Activated CD8-positive, alpha-beta memory T cell treated with anti-CD3 and anti-CD28 coated beads, Interleukin-2, amount 10 ng/mL, durations not matched to agents 7 days and 5 days (primary cell): ENCODE measurements at regions not wholly inside any gene's neighbourhood (a gene's known extent, or its start where the extent isn't known, plus 50 kb on each side); places are given as distances from the start of the nearest gene placed in this dataset.

Experiments
- ATAC-seq: fragments of 150-1000 bp; cut with Tn5 transposase; one replicate; pipeline ENCODE4 v1.10.0; 2021; ENCODE audit warnings: moderate library complexity
- CTCF ChIA-PET: fragments of 350-600 bp; sonication (Branson Sonifier 250); formaldehyde crosslinking; loops from one replicate; lab custom pipeline; 2021; ENCODE audit warnings: antibody characterized with exemption; lab: Charles Lee
- DNase-seq: peaks from one replicate; pipeline ENCODE4 v3.0.0-alpha.2; 2020
- H3K27ac Mint-ChIP-seq: one replicate; pipeline ENCODE4 v1.8.0; 2021; ENCODE audit warnings: mild to moderate bottlenecking, mixed read lengths
- H3K27me3 Mint-ChIP-seq: one replicate; pipeline ENCODE4 v1.8.0; 2021; ENCODE audit warnings: mixed read lengths
- H3K36me3 Mint-ChIP-seq: one replicate; pipeline ENCODE4 v1.8.0; 2021; ENCODE audit warnings: mild to moderate bottlenecking, mixed read lengths
- H3K4me1 Mint-ChIP-seq: one replicate; pipeline ENCODE4 v1.8.0; 2021; ENCODE audit warnings: mixed read lengths
- H3K4me3 Mint-ChIP-seq: one replicate; pipeline ENCODE4 v1.8.0; 2021; ENCODE audit warnings: mild to moderate bottlenecking, moderate library complexity, mixed read lengths
- H3K9me3 Mint-ChIP-seq: one replicate; pipeline ENCODE4 v1.8.0; 2022; ENCODE audit warnings: low read depth, mixed read lengths

DNA sequence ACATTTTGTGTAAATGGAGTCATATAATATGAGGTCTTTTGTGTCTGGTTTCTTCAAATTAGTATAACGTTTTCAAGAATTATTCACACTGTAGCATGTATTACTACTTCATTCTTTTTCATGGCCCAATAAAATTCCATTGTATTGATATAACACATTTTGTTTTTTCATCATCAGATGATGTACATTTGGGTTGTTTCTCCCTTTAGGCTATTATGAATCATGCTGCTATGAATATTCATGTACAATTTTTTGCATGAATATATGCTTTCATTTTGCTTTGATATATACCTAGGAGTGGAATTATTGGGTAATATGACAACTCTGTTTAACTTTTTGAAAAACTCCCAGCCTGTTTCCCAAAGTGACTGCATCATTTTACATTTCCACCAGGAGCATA, 220.2 kb downstream of the NR4A2 start:
- ATAC-seq (no peak), DNase-seq (no peak)
- Mint-ChIP-seq H3K4me1 (no peaks in the 10 kb centered on the region), H3K4me3 (no peak overlapping the region), H3K36me3 (no peaks in the 10 kb centered on the region), H3K27me3 (no peaks in the 10 kb centered on the region), H3K9me3 (no peaks in the 10 kb centered on the region), H3K27ac (no peak overlapping the region)
- CTCF ChIA-PET = no interaction called here

DNA sequence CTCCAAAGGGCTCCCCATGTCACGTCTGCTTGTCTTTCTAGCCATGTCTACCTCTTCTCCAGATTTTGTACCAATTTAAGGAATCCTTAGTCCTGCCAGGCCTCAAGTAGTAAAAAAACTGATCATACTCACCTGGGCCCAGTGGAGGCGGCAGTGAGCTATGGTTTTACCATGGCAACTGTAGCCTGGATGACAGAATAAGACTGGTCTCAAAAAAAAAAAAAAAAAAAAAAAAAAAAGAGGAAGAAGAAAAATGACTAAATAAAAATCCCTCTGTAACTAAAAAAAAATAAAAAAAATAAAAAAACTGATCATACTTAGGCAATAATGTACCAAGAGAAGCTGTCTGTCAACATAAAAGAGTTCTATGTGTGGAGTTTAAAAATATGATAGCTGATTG, 221.6 kb downstream of the NR4A2 start:
- Mint-ChIP-seq H3K4me1 (no peaks in the 10 kb centered on the region), H3K4me3 (no peak overlapping the region), H3K9me3 (no peaks in the 10 kb centered on the region), H3K27ac (no peak overlapping the region), H3K27me3 (no peaks in the 10 kb centered on the region), H3K36me3 (no peaks in the 10 kb centered on the region)
- DNase-seq (no peak), ATAC-seq (no peak)
- CTCF ChIA-PET = no interaction called here

DNA sequence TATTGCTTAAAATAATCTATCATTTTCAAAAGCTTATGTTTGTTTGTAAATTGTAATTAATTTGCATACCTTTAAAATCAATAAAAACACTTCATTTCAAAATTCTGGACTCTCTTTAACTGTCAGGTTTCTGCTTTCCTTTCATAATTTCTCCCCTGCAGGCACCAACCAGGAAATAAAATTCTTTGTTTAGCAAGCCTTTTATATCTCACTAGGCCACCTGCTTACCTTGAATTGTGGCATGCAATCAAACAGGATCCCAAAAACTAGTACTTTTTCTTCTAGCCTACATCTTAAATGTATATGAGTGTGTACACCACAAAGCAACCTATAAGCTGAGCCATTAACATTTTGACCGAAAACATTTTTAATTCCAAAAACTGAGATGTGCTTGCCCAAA, 233.1 kb downstream of the NR4A2 start:
- Mint-ChIP-seq H3K4me1 (no peaks in the 10 kb centered on the region), H3K27ac (no peak overlapping the region), H3K36me3 (no peaks in the 10 kb centered on the region), H3K4me3 (no peak overlapping the region), H3K9me3 (no peaks in the 10 kb centered on the region), H3K27me3 (no peaks in the 10 kb centered on the region)
- ATAC-seq (no peak), DNase-seq (no peak)
- CTCF ChIA-PET = no interaction called here

DNA sequence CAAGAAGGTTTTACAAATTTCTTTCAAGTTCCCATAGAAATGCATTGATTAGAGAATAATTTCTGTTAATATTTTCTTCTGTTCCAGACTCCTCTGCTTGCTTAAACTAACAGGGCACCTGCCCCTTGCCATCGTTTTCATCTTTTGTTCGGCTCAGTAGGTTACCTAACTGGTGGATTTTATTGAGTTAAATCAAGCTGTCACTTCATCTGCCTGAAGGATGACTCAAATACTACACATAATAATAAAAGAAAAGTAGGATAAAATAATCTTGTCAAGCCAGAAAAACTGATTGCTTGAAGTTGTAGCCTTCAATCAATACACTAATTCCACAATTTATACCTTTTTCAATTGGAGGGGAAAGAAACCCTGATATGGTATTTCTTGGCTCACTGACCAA, 234.0 kb downstream of the NR4A2 start:
- CTCF ChIA-PET = no interaction called here
- no peak for DNase-seq
- Mint-ChIP-seq H3K9me3 (no peaks in the 10 kb centered on the region), H3K4me3 (no peak overlapping the region), H3K27ac (no peak overlapping the region), H3K4me1 (no peaks in the 10 kb centered on the region), H3K36me3 (no peaks in the 10 kb centered on the region), H3K27me3 (no peaks in the 10 kb centered on the region)
- no peak for ATAC-seq

DNA sequence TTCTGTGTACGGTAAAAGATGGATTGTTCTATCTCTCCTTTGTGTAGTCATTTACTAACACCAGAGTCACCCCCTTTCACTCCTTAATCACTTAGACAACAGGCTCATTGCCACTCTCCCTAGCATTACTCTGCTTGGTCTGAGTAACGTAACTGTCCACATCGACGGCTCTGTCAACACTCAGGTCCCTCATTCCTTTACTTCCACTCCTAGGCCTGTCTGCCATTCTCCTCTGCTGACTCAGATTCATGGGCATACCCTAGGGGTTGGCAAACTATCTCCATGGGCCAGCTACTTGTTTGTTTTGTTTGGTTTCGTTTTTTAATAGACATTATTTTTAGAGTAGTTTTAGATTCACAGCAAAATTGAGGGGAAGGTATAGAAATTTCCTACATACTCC, 243.9 kb downstream of the NR4A2 start:
- Mint-ChIP-seq H3K27me3 (no peaks in the 10 kb centered on the region), H3K4me3 (no peak overlapping the region), H3K4me1 (peaks cover 3% of the 10 kb centered on the region), H3K27ac (no peak overlapping the region), H3K9me3 (no peaks in the 10 kb centered on the region), H3K36me3 (no peaks in the 10 kb centered on the region)
- CTCF ChIA-PET = no interaction called here
- no peak for DNase-seq
- ATAC-seq = no peak

DNA sequence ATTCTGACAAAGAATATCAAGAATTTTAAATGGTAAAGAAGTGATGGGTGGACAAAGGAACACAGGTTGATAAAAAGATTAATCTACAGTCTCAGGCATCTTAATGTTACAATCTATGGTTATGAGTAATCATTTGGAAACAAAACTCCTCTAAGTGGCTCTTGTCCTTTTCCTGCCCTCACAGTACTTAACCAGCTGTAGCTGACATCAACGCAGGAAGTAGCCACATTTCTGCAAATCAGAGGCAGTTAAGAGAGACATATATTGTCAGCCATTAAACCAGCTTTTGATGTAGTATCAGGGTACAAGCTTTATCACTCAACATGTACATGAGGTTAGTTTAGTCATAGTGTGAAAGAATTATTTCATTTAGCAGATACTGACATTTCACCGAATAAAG, 244.6 kb downstream of the NR4A2 start:
- Mint-ChIP-seq H3K4me3 (no peak overlapping the region), H3K9me3 (no peaks in the 10 kb centered on the region), H3K27me3 (no peaks in the 10 kb centered on the region), H3K27ac (no peak overlapping the region), H3K36me3 (no peaks in the 10 kb centered on the region), H3K4me1 (peaks cover 3% of the 10 kb centered on the region)
- CTCF ChIA-PET = no interaction called here
- no peak for ATAC-seq
- no peak for DNase-seq

DNA sequence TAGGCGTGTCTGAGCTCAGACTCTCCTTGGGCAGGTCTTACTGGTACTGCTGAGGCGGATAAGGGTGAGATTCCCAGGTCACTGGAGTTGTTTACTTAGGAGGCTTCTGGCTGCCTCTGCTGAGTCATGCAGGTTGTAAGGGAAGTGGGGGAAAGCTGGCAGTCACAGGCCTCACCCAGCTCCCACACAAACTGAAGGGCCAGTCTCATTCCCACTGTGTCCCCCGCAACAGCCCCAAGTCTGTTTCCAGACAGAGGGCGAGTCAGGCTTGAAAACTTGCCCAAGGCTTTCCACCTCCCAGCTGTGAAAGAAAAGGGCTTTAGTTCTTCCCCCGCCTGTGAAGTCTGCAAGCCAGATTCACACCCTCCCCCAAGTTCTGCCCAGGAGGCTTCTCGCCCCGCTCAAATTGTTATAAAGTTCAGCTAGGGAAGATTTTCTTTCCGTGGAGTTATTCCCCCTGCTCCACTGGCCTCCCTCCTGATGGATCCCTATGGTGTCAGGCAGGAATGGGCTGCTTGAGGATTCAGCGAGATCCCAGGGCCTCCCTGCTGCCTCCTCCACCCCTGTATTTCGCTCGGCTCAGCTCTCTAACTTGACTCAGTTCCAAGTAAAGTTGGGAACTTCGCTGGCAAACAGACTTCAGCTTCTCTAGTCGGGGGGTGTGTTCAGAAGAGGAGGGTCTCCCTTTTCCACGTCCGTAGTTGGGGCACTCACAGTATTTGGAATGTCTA, 248.6 kb downstream of the NR4A2 start:
- CTCF ChIA-PET = no interaction called here
- no peaks in the 10 kb centered on the region for H3K36me3 Mint-ChIP-seq

DNA sequence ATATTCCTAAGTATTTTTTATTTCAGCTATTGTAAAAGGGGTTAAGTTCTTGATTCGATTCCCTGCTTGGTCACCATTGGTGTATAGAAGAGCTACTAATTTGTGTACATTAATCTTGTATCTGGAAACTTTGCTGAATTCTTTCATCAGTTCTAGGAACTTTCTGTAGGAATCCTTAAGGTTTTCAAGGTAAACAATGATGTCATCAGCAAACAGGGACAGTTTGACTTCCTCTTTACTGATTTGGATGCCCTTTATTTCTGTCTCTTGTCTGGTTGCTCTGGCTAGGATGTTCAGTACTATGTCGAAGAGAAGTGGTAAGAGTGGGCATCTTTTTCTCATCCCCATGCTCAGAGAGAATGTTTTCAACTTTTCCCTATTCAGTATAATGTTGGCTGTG, 252.7 kb downstream of the NR4A2 start:
- Mint-ChIP-seq H3K4me1 (peaks cover 4% of the 10 kb centered on the region), H3K4me3 (no peak overlapping the region), H3K27me3 (no peaks in the 10 kb centered on the region), H3K36me3 (no peaks in the 10 kb centered on the region), H3K27ac (no peak overlapping the region), H3K9me3 (no peaks in the 10 kb centered on the region)
- DNase-seq (no peak), ATAC-seq (no peak)
- CTCF ChIA-PET = no interaction called here

More for the DNA sequence above, 248.6 kb downstream of the NR4A2 start:
- no peaks in the 10 kb centered on the region for H3K27me3 Mint-ChIP-seq
- no peak overlapping the region for H3K27ac Mint-ChIP-seq
- H3K4me3 Mint-ChIP-seq = no peak overlapping the region
- no peak for ATAC-seq
- no peak for DNase-seq
- H3K9me3 Mint-ChIP-seq = no peaks in the 10 kb centered on the region
- H3K4me1 Mint-ChIP-seq = peaks cover 3% of the 10 kb centered on the region

DNA sequence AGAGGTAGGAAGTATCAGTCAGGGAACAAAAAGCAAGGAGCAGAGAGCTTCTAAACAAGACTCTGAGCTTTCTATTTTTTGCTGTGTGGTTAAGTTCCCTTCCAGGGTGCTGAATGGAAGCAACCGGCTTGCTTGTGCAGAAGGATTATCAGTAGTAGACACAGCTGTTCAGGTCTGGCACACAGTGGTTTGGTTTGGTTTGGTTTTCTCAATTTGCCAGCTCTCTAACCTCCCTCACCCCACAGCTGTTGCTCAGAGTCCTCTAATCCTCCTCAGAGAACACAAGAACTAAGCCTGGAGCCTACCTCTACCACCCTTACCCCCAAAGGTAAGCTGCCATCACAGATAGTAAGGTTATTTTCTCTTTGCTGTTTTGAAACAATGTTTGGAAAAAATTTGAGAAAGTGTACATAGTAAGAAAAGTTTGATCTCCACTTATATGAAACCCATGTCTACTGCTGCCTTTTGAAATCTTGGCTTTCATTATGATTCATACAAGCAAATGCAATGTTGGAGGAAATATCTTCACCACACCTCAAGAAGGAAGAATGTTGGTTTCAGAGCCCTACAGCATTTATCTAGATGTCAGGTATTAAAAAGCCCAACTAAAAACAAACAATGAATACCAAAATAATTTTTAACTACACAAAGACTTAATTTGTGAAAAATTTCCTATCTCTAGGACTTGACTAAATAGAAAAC, 255.3 kb downstream of the NR4A2 start:
- Mint-ChIP-seq H3K4me3 (no peak overlapping the region), H3K36me3 (no peaks in the 10 kb centered on the region), H3K27me3 (no peaks in the 10 kb centered on the region), H3K4me1 (peaks cover 4% of the 10 kb centered on the region), H3K27ac (no peak overlapping the region), H3K9me3 (no peaks in the 10 kb centered on the region)
- no peak for DNase-seq
- CTCF ChIA-PET = interaction anchor here (0.7 kb wide), 1 partner anchor 13 kb away, joined by 3 read pairs; no protein-coding TSS in a partner anchor
- no peak for ATAC-seq

DNA sequence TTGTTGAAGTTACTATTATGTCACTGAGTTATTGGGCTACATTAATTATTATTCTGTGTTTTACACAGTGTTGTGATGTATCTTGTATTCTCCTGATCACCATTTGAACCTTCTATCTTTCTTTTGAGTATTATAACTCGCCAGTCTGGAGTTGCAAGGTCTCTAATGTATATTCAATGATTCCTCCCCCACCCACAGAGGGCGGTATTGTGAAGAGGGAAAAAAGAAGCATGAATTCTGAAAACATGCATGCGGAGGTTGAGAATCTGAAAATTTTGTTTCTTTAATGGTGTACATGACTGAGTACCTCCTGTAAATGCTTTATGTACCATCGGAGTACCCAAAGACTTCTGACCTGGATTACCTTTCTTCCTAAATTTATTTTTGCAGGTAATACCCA, 266.6 kb downstream of the NR4A2 start:
- ATAC-seq = no peak
- H3K4me1 Mint-ChIP-seq = no peaks in the 10 kb centered on the region

DNA sequence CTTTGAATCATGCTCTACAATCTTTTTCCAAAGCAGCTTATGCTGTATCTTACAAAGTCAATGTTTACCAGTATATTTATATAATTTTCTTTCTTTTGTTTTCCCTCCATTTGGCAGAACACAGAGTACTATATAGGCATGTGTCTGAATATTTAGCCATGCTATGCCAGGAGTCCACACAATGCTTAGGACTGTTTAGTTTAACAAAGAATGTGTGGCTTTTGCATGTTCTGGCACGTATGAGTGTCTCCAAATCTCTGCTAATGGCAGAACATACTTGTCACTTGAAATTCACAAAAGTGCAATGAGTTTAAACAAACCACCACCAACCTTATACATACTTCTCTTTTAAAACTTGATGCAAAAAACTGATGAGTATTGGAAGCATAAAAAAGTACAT, 268.0 kb downstream of the NR4A2 start:
- CTCF ChIA-PET = interaction anchor here (1.4 kb wide), 1 partner anchor 12 kb away, joined by 3 read pairs; no protein-coding TSS in a partner anchor
- H3K4me1 Mint-ChIP-seq = no peaks in the 10 kb centered on the region
- ATAC-seq = no peak

More for the DNA sequence above, 266.6 kb downstream of the NR4A2 start:
- Mint-ChIP-seq H3K9me3 (no peaks in the 10 kb centered on the region), H3K27ac (no peak overlapping the region), H3K27me3 (no peaks in the 10 kb centered on the region), H3K36me3 (no peaks in the 10 kb centered on the region), H3K4me3 (no peak overlapping the region)
- CTCF ChIA-PET = no interaction called here
- DNase-seq = no peak

DNA sequence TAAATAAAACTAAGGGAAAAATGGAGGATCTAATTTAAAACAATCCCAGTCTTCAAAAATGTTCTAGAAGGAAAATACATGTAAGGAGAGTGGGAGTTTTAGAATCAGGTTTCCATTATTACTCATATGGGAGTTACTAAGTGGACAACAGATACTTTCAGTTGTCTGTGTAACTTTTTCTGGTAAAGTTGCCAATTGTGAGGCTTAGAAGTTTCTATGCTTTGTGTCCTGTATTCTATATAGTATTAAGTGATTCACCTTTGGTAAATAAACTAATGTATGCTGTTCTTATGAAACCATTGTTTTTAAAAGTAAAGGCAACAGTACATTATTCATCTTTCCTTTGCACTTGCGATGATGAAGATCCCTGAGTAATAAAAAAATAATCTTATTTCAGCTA, 274.9 kb downstream of the NR4A2 start:
- Mint-ChIP-seq H3K4me1 (no peaks in the 10 kb centered on the region), H3K4me3 (no peak overlapping the region), H3K27me3 (no peaks in the 10 kb centered on the region), H3K9me3 (no peaks in the 10 kb centered on the region), H3K36me3 (no peaks in the 10 kb centered on the region), H3K27ac (no peak overlapping the region)
- no peak for ATAC-seq
- no peak for DNase-seq
- CTCF ChIA-PET = no interaction called here

More for the DNA sequence above, 268.0 kb downstream of the NR4A2 start:
- no peaks in the 10 kb centered on the region for H3K9me3 Mint-ChIP-seq
- no peaks in the 10 kb centered on the region for H3K27me3 Mint-ChIP-seq
- H3K36me3 Mint-ChIP-seq = no peaks in the 10 kb centered on the region
- no peak for DNase-seq
- H3K4me3 Mint-ChIP-seq = no peak overlapping the region
- H3K27ac Mint-ChIP-seq = no peak overlapping the region

DNA sequence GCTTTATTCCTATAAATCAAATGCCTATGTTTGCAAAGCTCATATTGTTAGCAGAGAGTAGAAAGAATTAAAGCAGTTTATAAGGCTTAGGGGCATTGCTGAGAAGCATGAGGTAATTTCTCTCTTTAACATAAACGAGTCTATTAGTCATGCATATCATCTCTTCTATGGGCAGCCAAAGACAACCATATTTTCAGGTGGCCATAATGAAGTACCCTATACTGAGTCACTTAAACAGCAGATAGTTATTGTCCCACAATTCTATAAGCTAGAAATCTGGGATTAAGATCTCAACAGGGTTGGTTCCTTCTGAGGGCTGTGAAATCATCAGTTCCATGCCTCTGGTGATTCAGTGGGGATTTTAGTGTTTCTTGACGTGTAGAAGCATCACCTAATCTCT, 277.5 kb downstream of the NR4A2 start:
- H3K36me3 Mint-ChIP-seq = no peaks in the 10 kb centered on the region
- no peak for ATAC-seq
- no peak overlapping the region for H3K4me3 Mint-ChIP-seq
- no peaks in the 10 kb centered on the region for H3K27me3 Mint-ChIP-seq
- CTCF ChIA-PET = no interaction called here
- no peaks in the 10 kb centered on the region for H3K9me3 Mint-ChIP-seq
- no peak overlapping the region for H3K27ac Mint-ChIP-seq
- H3K4me1 Mint-ChIP-seq = no peaks in the 10 kb centered on the region
- DNase-seq = no peak

DNA sequence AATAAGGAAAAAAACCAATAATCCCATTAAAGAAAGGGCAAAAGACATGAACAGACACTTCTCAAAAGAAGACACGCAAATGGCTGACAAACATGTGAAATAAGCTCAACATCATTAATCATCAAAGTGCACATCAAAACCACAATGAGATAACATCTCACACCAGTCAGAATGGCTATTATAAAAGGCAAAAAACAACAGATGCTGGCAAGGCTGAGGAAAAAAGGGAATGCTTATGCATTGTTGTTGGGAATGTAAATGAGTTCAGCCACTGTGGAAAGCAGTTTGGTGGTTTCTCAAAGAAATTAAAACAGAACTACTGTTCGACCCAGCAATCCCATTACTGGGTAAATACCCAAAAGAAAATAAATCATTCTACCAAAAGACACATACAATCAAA, 285.6 kb downstream of the NR4A2 start:
- H3K27me3 Mint-ChIP-seq = no peaks in the 10 kb centered on the region
- no peaks in the 10 kb centered on the region for H3K36me3 Mint-ChIP-seq
- no peak for ATAC-seq
- CTCF ChIA-PET = no interaction called here
- H3K9me3 Mint-ChIP-seq = peaks cover 1% of the 10 kb centered on the region
- no peak for DNase-seq
- no peak overlapping the region for H3K4me3 Mint-ChIP-seq
- H3K27ac Mint-ChIP-seq = no peak overlapping the region
- no peaks in the 10 kb centered on the region for H3K4me1 Mint-ChIP-seq
